HepG2 (cell line): ENCODE measurements at regions not wholly inside any gene's neighbourhood (a gene's known extent, or its start where the extent isn't known, plus 50 kb on each side); places are given as distances from the start of the nearest gene placed in this dataset.

Source experiments
- ATAC-seq: fragments of 200-7000 bp; cut with Tn5 transposase; 3 replicates; pipeline ENCODE4 v1.9.1; 2020; ENCODE audit warnings: mild to moderate bottlenecking, moderate library complexity
- BruUV-seq: library from RNA; stranded (reverse); fragments of 400-500 nt; replicated peaks from 2 replicates; lab custom pipeline; 2021; lab: Mats Ljungman, UMichigan
- CTCF ChIA-PET: fragments of 300-600 bp; formaldehyde crosslinking; extraction: SDS; loops from one replicate; lab custom pipeline; 2021; ENCODE audit warnings: low total read pairs, inconsistent platforms, low intra/inter-chr PET ratio; lab: Yijun Ruan, JAX
- POLR2A ChIA-PET: fragments of 350-600 bp; sonication (Branson Sonifier 250); formaldehyde crosslinking; loops from one replicate; lab custom pipeline; 2020; ENCODE audit warnings: antibody characterized with exemption, inconsistent platforms; lab: Yijun Ruan, JAX
- DNase-seq: peaks from one replicate; pipeline ENCODE4 v3.0.0-alpha.2; 2015; ENCODE audit warnings: low spot score
- FAIRE-seq: peaks from 3 replicates; lab custom pipeline; 2011; peaks lifted over from hg19 to GRCh38; lab: Jason Lieb, UNC
- H2AFZ ChIP-seq: one replicate; pipeline ENCODE4 v1.6.1; 2011; ENCODE audit warnings: low read length, inconsistent platforms
- H3K27ac ChIP-seq: fragments of 300-600 bp; 3 replicates; pipeline ENCODE4 v1.8.0; 2011; ENCODE audit warnings: mixed run types, mild to moderate bottlenecking, mixed read lengths, low read length, inconsistent platforms; ENCODE audit not compliant: insufficient read depth; ENCODE audit errors: extremely low read length
- H3K27me3 ChIP-seq, 2 experiments: fragments of 200-600 bp in 1 of 2; 2 replicates in 1 of 2; 3 replicates in 1 of 2; pipeline versions ENCODE4 v1.6.0 to v1.8.0; 2011; ENCODE audit warnings: low read length in 2 of 2, mild to moderate bottlenecking in 2 of 2, moderate library complexity in 2 of 2, inconsistent platforms in 1 of 2; ENCODE audit not compliant: insufficient read depth in 2 of 2, control insufficient read depth in 1 of 2
- H3K36me3 ChIP-seq, 2 experiments: fragments of 200-600 bp in 1 of 2; replicated peaks in 1 of 2; 2 replicates in 1 of 2; 3 replicates in 1 of 2; pipeline versions ENCODE4 v1.5.1 to v1.8.0; 2011; ENCODE audit warnings: low read length in 2 of 2, inconsistent platforms in 1 of 2; ENCODE audit not compliant: insufficient read depth in 2 of 2, control insufficient read depth in 1 of 2
- H3K4me1 ChIP-seq: 2 replicates; pipeline ENCODE4 v1.5.1; 2012; ENCODE audit warnings: low read length, inconsistent platforms; ENCODE audit not compliant: insufficient read depth
- H3K4me2 ChIP-seq: 2 replicates; pipeline ENCODE4 v1.6.0; 2011; ENCODE audit warnings: low read depth, low read length, inconsistent platforms
- H3K4me3 ChIP-seq, 3 experiments: fragments of 200-600 bp in 1 of 3; sonication (generic), shearing (Covaris generic) in 1 of 3; replicated peaks in 1 of 3; 2 replicates each; pipeline ENCODE4 v1.5.1; 2011 to 2016; ENCODE audit warnings: low read length in 3 of 3, inconsistent platforms in 2 of 3, low read depth in 2 of 3, mild to moderate bottlenecking in 2 of 3, control low read depth in 1 of 3, mixed read lengths in 1 of 3; ENCODE audit not compliant: insufficient read depth in 1 of 3
- H3K79me2 ChIP-seq: one replicate; pipeline ENCODE4 v1.6.1; 2011; ENCODE audit warnings: low read length, inconsistent platforms; ENCODE audit not compliant: insufficient read depth
- H3K9ac ChIP-seq: 2 replicates; pipeline ENCODE4 v1.6.0; 2011; ENCODE audit warnings: mild to moderate bottlenecking, low read depth, low read length, inconsistent platforms; ENCODE audit not compliant: insufficient read depth
- H3K9me3 ChIP-seq: 2 replicates; pipeline ENCODE4 v1.5.1; 2012; ENCODE audit warnings: mild to moderate bottlenecking, low read length
- H4K20me1 ChIP-seq: 2 replicates; pipeline ENCODE4 v1.6.0; 2011; ENCODE audit warnings: inconsistent platforms, mild to moderate bottlenecking, low read length, moderate library complexity; ENCODE audit not compliant: insufficient read depth
- ARNT2 ChIP-seq: sonication (generic); formaldehyde crosslinking; IDR thresholded peaks from 2 replicates; pipeline ENCODE4 v1.8.0; 2022; ENCODE audit warnings: mild to moderate bottlenecking, low read depth, missing genetic modification reagents, moderate library complexity
- CENPT ChIP-seq: sonication (generic); formaldehyde crosslinking; IDR thresholded peaks from 2 replicates; pipeline ENCODE4 v1.8.0; 2022; ENCODE audit warnings: low read depth, mild to moderate bottlenecking, moderate library complexity, missing genetic modification reagents
- EZH2 ChIP-seq: conservative IDR thresholded peaks from 2 replicates; pipeline ENCODE4 v1.6.1; 2012; ENCODE audit warnings: mild to moderate bottlenecking, low read depth, low read length, moderate library complexity
- GTF3A ChIP-seq: sonication (generic); formaldehyde crosslinking; conservative IDR thresholded peaks from 2 replicates; pipeline ENCODE4 v1.4.0; 2020; ENCODE audit warnings: mild to moderate bottlenecking, missing genetic modification reagents
- MTA3 ChIP-seq: sonication (generic); formaldehyde crosslinking; IDR thresholded peaks from 2 replicates; pipeline ENCODE4 v1.4.0; 2020; ENCODE audit warnings: missing genetic modification reagents
- TOE1 ChIP-seq: sonication (generic); formaldehyde crosslinking; IDR thresholded peaks from 2 replicates; pipeline ENCODE4 v1.4.0; 2020; ENCODE audit warnings: mild to moderate bottlenecking, missing genetic modification reagents
- ZNF207 ChIP-seq: fragments of 450-650 bp; IDR thresholded peaks from 2 replicates; pipeline ENCODE4 v1.6.1; 2016; ENCODE audit warnings: antibody characterized with exemption, borderline replicate concordance
- ZNF605 ChIP-seq: sonication (generic); formaldehyde crosslinking; IDR thresholded peaks from 2 replicates; pipeline ENCODE4 v1.8.0; 2022; ENCODE audit warnings: mild to moderate bottlenecking, missing genetic modification reagents
- ZNF839 ChIP-seq: sonication (generic); formaldehyde crosslinking; IDR thresholded peaks from 2 replicates; pipeline ENCODE4 v1.4.0; 2020; ENCODE audit warnings: missing genetic modification reagents, mild to moderate bottlenecking, borderline replicate concordance
- in situ Hi-C: cut with HindIII; loops from 2 replicates; pipeline ENCODE4 v1.10.0; 2017; ENCODE audit warnings: low pct_unique_long_range_greater_than_20kb; ENCODE audit not compliant: extremely low pct_ligation_motif_present
- intact Hi-C: fragments of 100-400 bp; cut with micrococcal nuclease; formaldehyde crosslinking; loops from one replicate; pipeline ENCODE4 v1.10.0; 2022; ENCODE audit not compliant: unreplicated experiment
- TF ChIP-seq, protein P1 (sequence below): sonication (generic); formaldehyde crosslinking; IDR thresholded peaks from 2 replicates; pipeline ENCODE4 v1.8.1; 2022; ENCODE audit warnings: mild to moderate bottlenecking, missing genetic modification reagents
- TF ChIP-seq, protein P2 (sequence below): sonication (generic); formaldehyde crosslinking; IDR thresholded peaks from 2 replicates; pipeline ENCODE4 v1.4.0; 2020; ENCODE audit warnings: mild to moderate bottlenecking, missing genetic modification reagents

DNA sequence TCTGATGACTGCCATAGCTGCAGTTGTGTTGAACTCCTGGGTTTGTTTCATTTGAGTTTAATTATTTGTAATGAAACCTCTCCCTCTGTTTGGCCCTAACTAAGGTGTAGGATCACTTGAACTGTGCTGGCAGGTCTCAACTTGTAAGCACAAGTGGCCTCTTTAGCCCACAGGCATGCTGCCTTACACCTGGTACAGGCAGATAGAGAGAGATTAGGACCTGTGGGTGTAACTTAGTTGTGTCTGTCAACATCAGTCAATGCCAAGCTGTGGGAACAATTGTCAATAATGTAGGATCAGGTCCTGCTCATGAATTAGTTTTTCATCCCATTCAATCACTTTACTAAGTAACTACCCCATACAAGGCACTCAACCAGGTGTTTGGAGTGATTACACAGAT is 263.0 kb upstream of the G2E3 start:
- H3K9ac ChIP-seq, result no peak overlapping the region
- DNase-seq (no peak), FAIRE-seq (no peak), ATAC-seq (0 out of 3 replicates have a peak, but pooled peaks have one; percentile 27)
- no peaks in the 10 kb centered on the region for H3K9me3 ChIP-seq
- no peaks in the 10 kb centered on the region for H4K20me1 ChIP-seq
- no peak overlapping the region for H3K27ac ChIP-seq
- no peaks in the 10 kb centered on the region for H3K27me3 ChIP-seq
- BruUV-seq, result no TSS peak
- H3K4me1 ChIP-seq, result no peaks in the 10 kb centered on the region
- H2AFZ ChIP-seq, result no peak overlapping the region
- TF ChIP-seq EZH2, result no peak
- TF ChIP-seq ZNF207, result no peak
- no peak for TF ChIP-seq ZNF839 (CRISPR knock-in tag)
- TF ChIP-seq, protein P1, sequence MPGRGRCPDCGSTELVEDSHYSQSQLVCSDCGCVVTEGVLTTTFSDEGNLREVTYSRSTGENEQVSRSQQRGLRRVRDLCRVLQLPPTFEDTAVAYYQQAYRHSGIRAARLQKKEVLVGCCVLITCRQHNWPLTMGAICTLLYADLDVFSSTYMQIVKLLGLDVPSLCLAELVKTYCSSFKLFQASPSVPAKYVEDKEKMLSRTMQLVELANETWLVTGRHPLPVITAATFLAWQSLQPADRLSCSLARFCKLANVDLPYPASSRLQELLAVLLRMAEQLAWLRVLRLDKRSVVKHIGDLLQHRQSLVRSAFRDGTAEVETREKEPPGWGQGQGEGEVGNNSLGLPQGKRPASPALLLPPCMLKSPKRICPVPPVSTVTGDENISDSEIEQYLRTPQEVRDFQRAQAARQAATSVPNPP, result no peak
- TF ChIP-seq GTF3A (CRISPR knock-in tag), result no peak
- TF ChIP-seq TOE1 (CRISPR knock-in tag), result no peak
- TF ChIP-seq, protein P2, sequence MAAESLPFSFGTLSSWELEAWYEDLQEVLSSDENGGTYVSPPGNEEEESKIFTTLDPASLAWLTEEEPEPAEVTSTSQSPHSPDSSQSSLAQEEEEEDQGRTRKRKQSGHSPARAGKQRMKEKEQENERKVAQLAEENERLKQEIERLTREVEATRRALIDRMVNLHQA (CRISPR knock-in tag), result no peak
- no peak for TF ChIP-seq ARNT2 (CRISPR knock-in tag)
- no peak for TF ChIP-seq CENPT
- no peak for TF ChIP-seq ZNF605 (CRISPR knock-in tag)
- no peak for TF ChIP-seq MTA3 (CRISPR knock-in tag)
- intact Hi-C loops (no loop called here), in situ Hi-C loops (no loop called here)
- H3K4me3 ChIP-seq, result no peak overlapping the region
- H3K36me3 ChIP-seq, result no peaks in the 10 kb centered on the region
- POLR2A ChIA-PET, result no interaction called here
- CTCF ChIA-PET, result no interaction called here
- no peak overlapping the region for H3K4me2 ChIP-seq
- no peaks in the 10 kb centered on the region for H3K79me2 ChIP-seq
